Activated T-cell treated with anti-CD3 and anti-CD28 coated beads, Interleukin-2, amount 50 U/mL, for 1 hour (primary cell): ENCODE measurements at regions not wholly inside any gene's neighbourhood (a gene's known extent, or its start where the extent isn't known, plus 50 kb on each side); places are given as distances from the start of the nearest gene placed in this dataset.

Experiments used
- DNase-seq: peaks from one replicate; pipeline ENCODE4 v3.0.0-alpha.2; 2020

- no peak for DNase-seq
These were observed 166.2 kb upstream of the ACO1 start for GRCh38 chr9:32218100-32218767.

- DNase-seq, result no peak
These were observed 163.7 kb upstream of the ACO1 start for GRCh38 chr9:32220750-32221149.

DNA sequence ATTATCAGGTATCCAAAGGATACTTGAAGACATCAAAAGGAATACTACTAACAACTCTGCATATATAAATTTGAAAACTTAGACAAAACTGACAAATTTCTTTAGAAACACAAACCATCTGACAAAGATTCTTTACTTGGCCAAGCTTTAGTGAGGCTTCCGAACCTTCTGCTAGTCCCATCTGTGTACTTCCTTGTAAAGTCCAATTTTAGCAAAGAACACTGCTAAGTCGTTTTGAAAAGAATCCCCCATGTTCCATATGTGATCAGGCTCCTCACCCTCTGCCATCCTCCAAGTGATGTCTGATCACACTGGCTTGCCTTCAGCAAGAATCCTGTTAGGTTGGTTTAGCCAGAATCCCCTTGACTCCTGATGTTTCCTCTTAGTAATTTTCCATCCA lies 150.0 kb upstream of the ACO1 start:
- DNase-seq, result no peak

GRCh38 chr9:32247168-32247567 lies 137.3 kb upstream of the ACO1 start:
- DNase-seq, result no peak

- DNase-seq, result no peak
These were observed 136.2 kb upstream of the ACO1 start for GRCh38 chr9:32248189-32248712.

DNA sequence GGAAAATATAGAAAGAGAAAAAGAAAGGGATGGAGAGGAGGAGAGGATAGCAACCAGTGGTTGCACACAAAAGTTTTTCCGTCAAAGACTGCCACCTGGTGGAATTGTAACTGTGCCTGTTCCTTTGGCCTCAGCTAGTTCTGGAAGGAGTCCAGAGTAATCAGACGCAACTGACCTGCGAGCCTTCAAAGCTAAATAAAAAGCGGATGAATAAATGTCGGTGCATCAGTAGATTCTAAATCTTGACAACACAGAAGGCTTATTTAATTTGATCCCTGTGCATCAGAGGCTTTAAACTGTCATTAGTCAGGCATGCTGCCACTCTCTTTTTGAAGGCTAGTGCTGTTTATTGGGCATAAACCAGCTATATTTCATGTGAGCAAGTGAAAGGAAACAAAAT lies 132.9 kb upstream of the ACO1 start:
- no peak for DNase-seq

DNA sequence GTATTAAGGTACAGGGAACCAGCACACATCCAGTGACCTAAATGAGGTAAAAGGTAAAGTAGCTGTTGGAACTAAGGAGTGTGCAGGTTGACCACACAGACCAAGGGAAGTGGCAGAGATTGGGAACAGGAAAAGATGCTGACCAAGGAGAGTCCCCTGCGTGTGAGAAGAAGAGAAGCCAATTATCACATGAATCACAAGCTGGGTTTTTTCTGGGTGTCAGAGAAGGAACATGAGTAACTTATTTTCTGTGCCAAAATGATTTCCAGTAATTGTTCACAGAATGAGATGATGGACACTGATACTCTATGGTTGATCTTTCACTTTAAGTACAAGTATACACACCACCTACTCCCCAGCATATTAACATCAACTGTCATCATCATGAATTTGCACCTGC lies 130.7 kb upstream of the ACO1 start:
- DNase-seq, result no peak

DNA sequence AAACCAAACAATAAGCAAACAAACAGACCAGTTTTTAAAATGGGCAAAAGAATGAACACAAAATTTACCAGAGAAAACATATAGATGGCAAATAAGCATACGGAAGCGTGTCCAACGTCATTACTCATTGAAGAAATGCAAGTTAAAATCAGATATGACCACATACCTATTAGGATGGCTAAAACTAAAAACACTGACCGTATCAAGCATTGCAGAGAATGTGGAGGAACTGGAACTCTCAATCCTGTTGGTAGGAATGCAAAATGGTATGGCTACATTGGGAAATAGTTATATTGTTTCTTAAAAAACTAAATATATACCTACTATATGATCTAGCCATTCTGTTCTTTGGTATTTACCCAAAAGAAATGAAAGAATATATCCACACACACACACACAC lies 129.4 kb upstream of the ACO1 start:
- no peak for DNase-seq

- DNase-seq, result no peak
These were observed 126.0 kb upstream of the ACO1 start for GRCh38 chr9:32258482-32258881.

DNA sequence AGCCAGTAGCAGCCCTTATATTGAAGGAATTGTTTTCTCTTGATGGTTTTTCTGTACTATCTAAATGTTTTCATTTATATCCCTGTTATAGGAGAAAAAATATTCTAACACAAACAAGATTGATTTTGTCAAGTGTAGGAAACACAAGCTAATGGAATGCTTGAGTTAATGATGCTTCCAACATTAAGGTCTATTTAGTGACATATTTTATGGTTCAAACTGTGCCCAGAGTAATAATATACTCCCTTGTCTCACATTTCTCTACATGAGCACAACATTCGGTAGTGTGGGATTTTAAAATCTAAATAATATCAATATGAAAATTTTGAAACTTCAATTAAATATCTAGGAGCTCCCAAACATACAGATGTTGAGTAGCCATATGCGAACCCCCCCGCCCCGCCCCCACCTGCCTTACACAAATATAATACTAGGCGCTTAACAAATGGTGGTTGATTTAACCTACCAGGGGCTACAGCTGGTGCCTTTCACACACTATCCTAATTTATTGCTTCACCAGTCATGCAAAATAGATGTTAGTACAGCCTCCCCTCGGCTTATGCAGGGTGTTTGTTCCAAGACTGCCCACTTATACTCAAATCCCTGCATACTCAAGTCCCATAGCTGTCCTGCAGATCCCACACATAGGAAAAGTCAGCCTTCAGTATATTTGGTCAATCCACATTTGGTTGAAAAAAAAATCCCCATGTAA lies 124.1 kb upstream of the ACO1 start:
- DNase-seq, result no peak

GRCh38 chr9:32264170-32264864 lies 120.1 kb upstream of the ACO1 start:
- DNase-seq, result no peak

DNA sequence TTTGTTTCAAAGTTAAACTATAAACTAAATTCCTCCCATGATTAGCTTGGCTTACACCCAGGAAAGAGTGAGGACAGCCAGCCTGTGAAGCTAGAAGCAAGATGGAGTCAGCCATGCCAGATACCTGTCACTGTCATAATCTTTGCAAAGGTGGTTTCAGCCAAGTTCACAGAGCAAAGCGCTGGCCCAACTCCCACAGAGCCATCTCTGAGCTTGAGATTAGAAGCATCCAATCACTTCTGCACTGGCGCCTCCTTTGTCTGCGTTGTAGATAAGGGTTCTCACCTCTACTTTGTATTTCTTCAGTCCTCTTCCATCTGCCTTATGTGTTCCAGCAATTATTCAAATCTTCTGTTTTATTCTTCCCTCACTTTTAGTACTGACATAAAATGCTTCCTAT lies 119.4 kb upstream of the ACO1 start:
- DNase-seq, result no peak

DNA sequence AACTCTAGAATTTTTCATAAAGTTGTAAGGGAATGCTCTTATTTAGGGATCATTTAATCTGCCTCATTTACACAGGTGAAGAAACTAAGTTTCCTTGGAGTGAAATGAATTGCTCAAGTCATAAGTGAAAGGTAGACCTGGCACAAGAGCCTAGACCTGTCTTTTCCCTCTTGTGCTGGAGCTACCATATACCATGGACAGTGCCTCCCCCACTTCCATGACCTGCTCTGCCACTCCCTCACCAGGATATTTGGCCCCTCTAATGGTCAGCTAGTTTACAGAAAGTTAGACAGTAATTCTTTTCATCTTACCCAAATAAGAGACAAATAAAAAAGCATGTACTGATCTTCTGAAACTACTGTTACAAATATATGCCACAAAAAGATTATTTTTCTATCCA lies 105.5 kb upstream of the ACO1 start:
- DNase-seq, result no peak

DNA sequence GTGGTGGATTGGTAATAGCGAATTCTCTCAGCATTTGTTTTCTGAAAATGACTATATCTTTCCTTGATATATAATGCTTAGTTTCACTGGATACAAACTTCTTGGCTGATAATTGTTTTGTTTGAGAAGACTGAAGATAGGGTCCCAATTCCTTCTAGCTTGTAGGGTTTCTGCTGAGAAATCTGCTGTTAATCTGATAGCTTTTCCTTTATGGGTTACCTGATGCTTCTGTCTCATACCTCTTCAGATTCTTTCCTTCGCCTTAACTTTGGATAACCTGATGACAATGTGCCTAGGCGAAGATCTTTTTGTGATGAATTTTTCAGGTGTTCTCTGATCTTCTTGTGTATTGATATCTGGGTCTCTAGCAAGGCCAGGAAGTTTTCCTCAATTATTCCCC lies 94.7 kb upstream of the ACO1 start:
- DNase-seq, result no peak

- no peak for DNase-seq
These were observed 93.1 kb upstream of the ACO1 start for GRCh38 chr9:32291370-32291769.

DNA sequence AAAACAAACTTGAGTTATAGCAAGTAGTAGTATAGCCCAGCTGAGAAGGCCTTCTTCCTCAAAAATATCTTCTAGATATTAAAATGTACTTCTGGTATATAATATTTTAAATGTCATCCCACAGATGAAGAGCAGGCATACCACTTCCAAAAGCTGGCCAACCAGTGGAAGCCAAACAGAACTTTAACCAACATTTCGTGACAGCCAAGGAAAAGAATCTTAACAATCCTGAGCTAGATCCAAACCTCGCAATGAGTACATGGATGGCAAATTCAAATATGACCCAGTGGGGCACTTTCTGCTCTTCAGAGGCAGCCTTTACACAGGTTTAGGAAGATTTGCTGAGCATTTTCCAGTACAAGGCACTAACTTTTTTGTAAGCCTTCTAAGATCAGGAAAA lies 91.8 kb upstream of the ACO1 start:
- no peak for DNase-seq

DNA sequence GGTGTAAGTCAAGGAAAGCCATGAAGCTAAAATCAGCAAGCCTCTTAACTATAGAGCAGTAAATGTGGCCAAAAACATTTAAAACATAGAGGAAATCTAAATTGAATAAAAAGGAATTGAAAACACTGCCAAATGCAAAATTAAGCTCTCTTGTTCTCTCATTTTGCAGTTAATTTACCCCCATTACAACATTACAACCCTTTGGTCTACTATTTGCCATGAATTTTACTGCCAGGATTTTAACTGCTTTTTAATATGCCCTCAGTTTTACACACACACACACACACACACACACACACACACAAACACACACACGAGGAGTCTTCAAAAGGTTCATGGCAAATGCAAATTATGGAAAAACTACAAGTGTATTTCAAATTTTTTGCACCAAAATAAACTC lies 91.4 kb upstream of the ACO1 start:
- DNase-seq, result no peak

GRCh38 chr9:32294106-32294505 lies 90.3 kb upstream of the ACO1 start:
- DNase-seq, result no peak

- DNase-seq, result no peak
These were observed 84.1 kb upstream of the ACO1 start for GRCh38 chr9:32300373-32300772.

DNA sequence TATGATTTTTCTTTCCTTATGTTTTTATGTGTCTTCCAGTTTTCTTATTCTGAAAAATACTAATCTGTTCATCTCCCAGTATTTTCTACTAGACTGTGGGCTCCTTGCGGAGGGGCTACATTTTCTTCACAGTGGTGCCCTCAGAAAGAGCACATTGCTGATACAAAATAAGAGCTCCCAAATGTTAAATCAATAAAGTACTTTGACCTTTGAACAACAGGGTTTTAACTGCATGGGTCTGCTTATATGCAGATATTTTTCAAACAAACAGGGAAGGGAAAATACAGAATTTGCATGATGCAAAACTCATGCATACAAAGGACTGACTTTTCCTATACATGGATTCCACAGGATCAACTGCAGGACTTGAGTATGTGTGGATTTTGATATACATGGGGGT lies 79.9 kb upstream of the ACO1 start:
- no peak for DNase-seq

GRCh38 chr9:32306006-32306405 lies 78.4 kb upstream of the ACO1 start:
- no peak for DNase-seq

DNA sequence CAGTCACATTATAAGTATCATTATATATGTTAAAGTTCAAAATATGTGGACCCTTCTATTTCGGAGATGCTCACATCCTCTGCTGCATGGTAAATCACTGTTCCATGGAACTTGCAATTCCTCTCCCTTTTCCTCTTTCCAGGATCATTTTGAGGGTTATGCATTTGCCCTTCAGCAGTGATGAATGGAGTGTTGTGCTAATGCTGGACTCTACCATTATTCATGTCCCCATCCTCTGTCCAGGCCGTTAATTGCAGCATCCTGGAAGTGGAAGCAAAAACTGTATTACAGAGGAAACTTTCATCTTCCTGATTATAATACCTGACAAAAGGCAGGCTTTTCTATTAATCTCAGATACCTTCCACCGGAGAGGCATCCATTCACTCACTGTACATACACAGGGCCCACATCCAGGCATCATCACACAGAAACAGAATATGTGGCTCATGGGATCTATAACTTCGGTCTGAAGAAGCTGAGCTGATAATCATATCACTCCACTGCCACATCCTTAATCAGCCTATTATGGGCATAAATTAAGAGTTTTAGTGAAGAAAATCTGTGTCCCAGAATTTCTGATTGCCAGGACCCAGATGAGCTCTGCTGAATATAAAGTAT lies 65.0 kb upstream of the ACO1 start:
- DNase-seq, result no peak

DNA sequence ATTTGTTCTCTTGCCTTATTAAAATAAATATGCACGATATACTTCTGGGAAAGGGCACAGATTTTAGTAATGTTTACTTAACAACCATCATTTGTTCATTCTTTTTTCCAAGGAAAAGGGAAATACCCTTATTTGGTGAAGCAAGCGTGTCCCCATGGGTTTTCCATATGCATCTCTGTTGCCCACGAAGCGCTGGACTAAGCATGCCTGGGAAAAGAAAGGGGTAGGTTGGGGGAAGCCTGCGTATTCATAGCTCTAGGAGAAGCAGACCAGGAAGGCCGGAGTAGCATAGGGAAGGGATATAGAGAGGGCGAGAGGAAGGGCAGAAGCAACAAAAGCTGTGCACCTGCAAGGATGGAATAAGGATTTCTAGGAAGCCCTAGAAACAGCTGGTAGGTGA lies 61.8 kb upstream of the ACO1 start:
- no peak for DNase-seq

GRCh38 chr9:32326146-32326545 lies 58.3 kb upstream of the ACO1 start:
- no peak for DNase-seq
